GM19023 (cell line): ENCODE measurements at regions not wholly inside any gene's neighbourhood (a gene's known extent, or its start where the extent isn't known, plus 50 kb on each side); places are given as distances from the start of the nearest gene placed in this dataset.

ENCODE experiments used
- ATAC-seq: cut with Tn5 transposase; IDR thresholded peaks from one replicate; pipeline ENCODE4 v1.9.1; 2021; ENCODE audit warnings: mild to moderate bottlenecking, moderate library complexity; ENCODE audit not compliant: unreplicated experiment

- ATAC-seq: no peak
These were observed 202.5 kb upstream of the SERP2 start for GRCh38 chr13:44171156-44171555.

GRCh38 chr13:44171861-44172260, 201.8 kb upstream of the SERP2 start:
- ATAC-seq: no peak

GRCh38 chr13:44172281-44172810, 201.3 kb upstream of the SERP2 start:
- ATAC-seq: no peak

GRCh38 chr13:44174769-44175425, 198.7 kb upstream of the SERP2 start:
- ATAC-seq: no peak

GRCh38 chr13:44176173-44176572, 197.5 kb upstream of the SERP2 start:
- ATAC-seq: no peak

- ATAC-seq: no peak
These were observed 192.6 kb upstream of the SERP2 start for GRCh38 chr13:44180876-44181536.

GRCh38 chr13:44181931-44182330, 191.7 kb upstream of the SERP2 start:
- ATAC-seq: no peak

- no peak for ATAC-seq
These were observed 188.9 kb upstream of the SERP2 start for GRCh38 chr13:44184740-44185139.

GRCh38 chr13:44188257-44188656, 185.4 kb upstream of the SERP2 start:
- ATAC-seq: no peak

GRCh38 chr13:44189085-44189484, 184.5 kb upstream of the SERP2 start:
- no peak for ATAC-seq

GRCh38 chr13:44191103-44191502, 182.5 kb upstream of the SERP2 start:
- no peak for ATAC-seq

GRCh38 chr13:44191504-44192171, 182.0 kb upstream of the SERP2 start:
- no peak for ATAC-seq

- no peak for ATAC-seq
These were observed 179.9 kb upstream of the SERP2 start for GRCh38 chr13:44193731-44194130.

- ATAC-seq: no peak
These were observed 178.4 kb upstream of the SERP2 start for GRCh38 chr13:44195245-44195644.

GRCh38 chr13:44196196-44196751, 177.3 kb upstream of the SERP2 start:
- no peak for ATAC-seq

- ATAC-seq: peak; percentile 72
These were observed 175.5 kb upstream of the SERP2 start for GRCh38 chr13:44197791-44198770.

- no peak for ATAC-seq
These were observed 174.8 kb upstream of the SERP2 start for GRCh38 chr13:44198826-44199225.

GRCh38 chr13:44199627-44200207, 173.9 kb upstream of the SERP2 start:
- ATAC-seq: no peak

- no peak for ATAC-seq
These were observed 167.2 kb upstream of the SERP2 start for GRCh38 chr13:44206434-44206833.

- ATAC-seq: no peak
These were observed 166.1 kb upstream of the SERP2 start for GRCh38 chr13:44207476-44207875.
